ENCODE measurements at regions not wholly inside any gene's neighbourhood (a gene's known extent, or its start where the extent isn't known, plus 50 kb on each side); places are given as distances from the start of the nearest gene placed in this dataset.

DNA sequence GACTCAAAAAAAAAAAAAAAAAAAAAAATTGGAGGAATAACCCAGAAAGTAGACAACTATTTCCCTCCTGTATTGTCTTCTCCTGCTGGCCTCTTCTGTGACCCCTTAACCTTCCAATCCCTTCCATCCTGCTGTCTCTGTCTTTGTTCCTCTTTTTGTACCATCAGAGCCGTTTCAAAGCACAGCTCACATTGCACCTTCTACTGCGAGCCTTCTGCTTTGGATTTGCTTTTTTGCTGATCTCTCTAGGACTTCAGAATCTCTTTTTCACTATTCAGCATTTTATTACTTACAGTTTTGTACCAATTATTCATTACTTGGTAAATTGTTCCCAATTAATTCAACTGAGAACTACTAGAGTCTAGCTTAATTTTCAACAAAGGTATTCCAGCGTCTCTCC, 284.0 kb upstream of the TBL1XR1 start:
- TF ChIP-seq POLR2AphosphoS5 (IDR thresholded peaks at IDR 0.05; ENCODE audit: low read depth, low read length) (no peak), TAF1 (IDR thresholded peaks at IDR 0.05; ENCODE audit: borderline replicate concordance, insufficient read depth, low read length) (no peak), FOXP2 (optimal IDR thresholded peaks at IDR 0.05; ENCODE audit: borderline replicate concordance, extremely low read depth, extremely low read length, insufficient read depth) (no peak)
- TF ChIP-seq, protein P1, sequence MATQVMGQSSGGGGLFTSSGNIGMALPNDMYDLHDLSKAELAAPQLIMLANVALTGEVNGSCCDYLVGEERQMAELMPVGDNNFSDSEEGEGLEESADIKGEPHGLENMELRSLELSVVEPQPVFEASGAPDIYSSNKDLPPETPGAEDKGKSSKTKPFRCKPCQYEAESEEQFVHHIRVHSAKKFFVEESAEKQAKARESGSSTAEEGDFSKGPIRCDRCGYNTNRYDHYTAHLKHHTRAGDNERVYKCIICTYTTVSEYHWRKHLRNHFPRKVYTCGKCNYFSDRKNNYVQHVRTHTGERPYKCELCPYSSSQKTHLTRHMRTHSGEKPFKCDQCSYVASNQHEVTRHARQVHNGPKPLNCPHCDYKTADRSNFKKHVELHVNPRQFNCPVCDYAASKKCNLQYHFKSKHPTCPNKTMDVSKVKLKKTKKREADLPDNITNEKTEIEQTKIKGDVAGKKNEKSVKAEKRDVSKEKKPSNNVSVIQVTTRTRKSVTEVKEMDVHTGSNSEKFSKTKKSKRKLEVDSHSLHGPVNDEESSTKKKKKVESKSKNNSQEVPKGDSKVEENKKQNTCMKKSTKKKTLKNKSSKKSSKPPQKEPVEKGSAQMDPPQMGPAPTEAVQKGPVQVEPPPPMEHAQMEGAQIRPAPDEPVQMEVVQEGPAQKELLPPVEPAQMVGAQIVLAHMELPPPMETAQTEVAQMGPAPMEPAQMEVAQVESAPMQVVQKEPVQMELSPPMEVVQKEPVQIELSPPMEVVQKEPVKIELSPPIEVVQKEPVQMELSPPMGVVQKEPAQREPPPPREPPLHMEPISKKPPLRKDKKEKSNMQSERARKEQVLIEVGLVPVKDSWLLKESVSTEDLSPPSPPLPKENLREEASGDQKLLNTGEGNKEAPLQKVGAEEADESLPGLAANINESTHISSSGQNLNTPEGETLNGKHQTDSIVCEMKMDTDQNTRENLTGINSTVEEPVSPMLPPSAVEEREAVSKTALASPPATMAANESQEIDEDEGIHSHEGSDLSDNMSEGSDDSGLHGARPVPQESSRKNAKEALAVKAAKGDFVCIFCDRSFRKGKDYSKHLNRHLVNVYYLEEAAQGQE (IDR thresholded peaks at IDR 0.05; ENCODE audit: insufficient read depth in 1 of 2, low read depth in 2 of 2, low read length in 2 of 2): no peak
